ENCODE measurements at regions not wholly inside any gene's neighbourhood (a gene's known extent, or its start where the extent isn't known, plus 50 kb on each side); places are given as distances from the start of the nearest gene placed in this dataset.

DNA sequence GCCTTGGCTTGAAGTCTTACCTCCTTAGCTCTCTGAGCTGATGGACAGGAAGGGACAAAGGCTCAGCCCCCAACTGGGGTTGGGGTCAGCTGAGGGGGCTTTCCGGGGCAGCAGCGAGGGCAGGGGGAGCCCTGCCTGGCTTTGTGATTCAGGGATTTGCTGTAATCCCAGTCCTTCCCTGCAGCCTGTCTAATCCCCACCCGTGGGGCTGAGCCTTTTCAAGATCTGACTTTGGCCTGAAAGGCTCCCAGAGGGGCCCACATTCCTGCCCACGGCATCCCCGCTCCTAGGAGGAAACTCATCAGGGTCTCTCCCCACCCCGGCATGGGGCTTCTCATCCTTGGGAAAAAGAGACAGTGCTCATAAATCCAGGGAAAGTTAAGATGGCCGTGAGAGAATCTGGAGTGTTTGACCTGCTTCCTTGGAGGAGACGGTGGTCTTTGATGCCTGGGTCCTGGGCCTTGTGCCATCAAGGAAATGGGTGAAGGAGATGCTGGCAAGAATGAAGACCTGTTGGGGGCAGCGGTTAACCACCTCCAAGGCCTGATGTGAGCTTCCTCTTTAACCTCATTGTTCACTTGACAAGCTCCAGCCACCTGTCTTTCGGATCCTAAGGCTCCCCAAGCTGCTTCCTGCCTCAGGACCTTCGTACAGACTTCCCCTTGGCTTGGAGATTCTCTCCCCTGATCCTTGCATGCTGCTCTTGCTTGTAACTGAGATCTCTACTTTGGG lies 83.1 kb upstream of the WNT4 start:
- H3K27ac ChIP-seq, result no peak overlapping the region
- POLR2A ChIA-PET (ENCODE audit: low non-redundant PET), result no interaction called here
- CTCF ChIA-PET, result interaction anchor here (0.6 kb wide), 1 partner anchor 26 kb away, joined by 3 read pairs; no protein-coding TSS in a partner anchor
- no peak for DNase-seq (ENCODE audit: low spot score)
- TF ChIP-seq, protein P1, sequence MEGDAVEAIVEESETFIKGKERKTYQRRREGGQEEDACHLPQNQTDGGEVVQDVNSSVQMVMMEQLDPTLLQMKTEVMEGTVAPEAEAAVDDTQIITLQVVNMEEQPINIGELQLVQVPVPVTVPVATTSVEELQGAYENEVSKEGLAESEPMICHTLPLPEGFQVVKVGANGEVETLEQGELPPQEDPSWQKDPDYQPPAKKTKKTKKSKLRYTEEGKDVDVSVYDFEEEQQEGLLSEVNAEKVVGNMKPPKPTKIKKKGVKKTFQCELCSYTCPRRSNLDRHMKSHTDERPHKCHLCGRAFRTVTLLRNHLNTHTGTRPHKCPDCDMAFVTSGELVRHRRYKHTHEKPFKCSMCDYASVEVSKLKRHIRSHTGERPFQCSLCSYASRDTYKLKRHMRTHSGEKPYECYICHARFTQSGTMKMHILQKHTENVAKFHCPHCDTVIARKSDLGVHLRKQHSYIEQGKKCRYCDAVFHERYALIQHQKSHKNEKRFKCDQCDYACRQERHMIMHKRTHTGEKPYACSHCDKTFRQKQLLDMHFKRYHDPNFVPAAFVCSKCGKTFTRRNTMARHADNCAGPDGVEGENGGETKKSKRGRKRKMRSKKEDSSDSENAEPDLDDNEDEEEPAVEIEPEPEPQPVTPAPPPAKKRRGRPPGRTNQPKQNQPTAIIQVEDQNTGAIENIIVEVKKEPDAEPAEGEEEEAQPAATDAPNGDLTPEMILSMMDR (conservative IDR thresholded peaks at IDR 0.05; ENCODE audit: low read depth), result no peak

DNA sequence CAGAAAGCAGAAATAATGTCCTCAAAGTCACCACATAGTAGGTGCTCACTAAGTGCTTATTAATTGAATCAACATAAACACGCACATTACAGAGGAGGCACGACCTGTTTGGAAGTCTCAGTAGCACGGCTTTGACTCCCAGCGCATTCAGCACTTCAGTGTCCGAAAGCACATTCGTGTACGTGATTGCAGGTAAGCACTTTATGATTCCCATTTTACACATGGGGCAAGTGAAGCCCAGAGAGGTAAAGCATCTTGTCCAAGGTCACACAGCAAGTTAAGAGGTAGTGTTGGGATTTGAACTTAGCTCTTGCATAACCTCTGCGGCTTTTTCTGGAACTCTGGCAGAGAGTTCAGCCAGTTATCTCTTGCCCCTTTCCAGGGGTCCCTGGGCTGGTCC lies 85.2 kb upstream of the WNT4 start:
- ChIA-PET CTCF (interaction anchor here (0.6 kb wide), 1 partner anchor 28 kb away, joined by 3 read pairs; no protein-coding TSS in a partner anchor), POLR2A (ENCODE audit: low non-redundant PET) (interaction anchor here (0.7 kb wide), 1 partner anchor 344 kb away, joined by 3 read pairs; no protein-coding TSS in a partner anchor)
- H3K27ac ChIP-seq, result peak overlapping the region; percentile 88
- DNase-seq (ENCODE audit: low spot score), result no peak
- TF ChIP-seq, protein P1 (conservative IDR thresholded peaks at IDR 0.05; ENCODE audit: low read depth), result no peak

DNA sequence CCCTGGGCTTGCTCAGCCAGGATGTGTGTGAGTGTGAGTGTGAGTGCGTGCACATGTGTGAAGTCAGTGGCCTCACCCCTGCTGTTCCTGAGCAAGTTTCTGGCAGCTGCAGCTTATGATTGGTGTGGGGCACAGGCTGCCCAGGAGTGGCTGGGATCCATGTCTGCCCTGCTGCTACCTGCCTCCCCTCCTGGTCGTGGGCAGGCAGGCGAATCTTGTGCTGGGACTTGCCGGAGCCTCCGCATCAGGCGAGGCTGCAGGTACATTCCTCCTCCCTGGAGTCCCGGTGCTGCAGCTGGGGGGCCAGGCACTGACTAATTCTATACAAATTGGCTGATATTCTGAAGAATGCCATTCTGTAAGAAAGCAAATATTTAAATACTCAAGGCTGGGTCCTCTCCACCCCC lies 85.6 kb upstream of the WNT4 start:
- TF ChIP-seq, protein P1 (conservative IDR thresholded peaks at IDR 0.05; ENCODE audit: low read depth), result no peak
- DNase-seq (ENCODE audit: low spot score), result peak; percentile 52
- CTCF ChIA-PET, result no interaction called here
- H3K27ac ChIP-seq, result peak overlapping the region; percentile 88
- POLR2A ChIA-PET (ENCODE audit: low non-redundant PET), result no interaction called here

DNA sequence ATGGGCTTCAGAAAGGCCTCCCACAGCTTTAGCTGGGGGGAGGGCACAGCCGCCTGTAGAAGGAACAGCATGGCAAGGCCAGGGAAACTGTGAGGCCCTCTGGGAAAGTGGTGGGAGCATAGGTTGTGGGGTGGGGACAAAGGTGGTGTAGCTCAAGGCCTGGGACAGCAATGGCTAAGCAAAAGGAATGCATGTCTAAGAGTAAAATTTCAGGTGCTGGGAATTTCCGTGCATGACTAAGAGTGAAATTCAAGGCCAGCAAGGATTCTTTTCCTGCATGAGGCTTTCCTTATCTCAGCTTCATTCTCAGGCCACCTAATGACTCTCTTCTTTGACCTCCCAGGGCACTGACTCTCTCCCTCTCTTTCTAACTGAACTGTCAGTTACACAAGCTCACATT lies 86.5 kb upstream of the WNT4 start:
- peak; percentile 42 for DNase-seq (ENCODE audit: low spot score)
- ChIA-PET CTCF (no interaction called here), POLR2A (ENCODE audit: low non-redundant PET) (no interaction called here)
- TF ChIP-seq, protein P1 (conservative IDR thresholded peaks at IDR 0.05; ENCODE audit: low read depth), result no peak
- peak overlapping the region; percentile 88 for H3K27ac ChIP-seq

DNA sequence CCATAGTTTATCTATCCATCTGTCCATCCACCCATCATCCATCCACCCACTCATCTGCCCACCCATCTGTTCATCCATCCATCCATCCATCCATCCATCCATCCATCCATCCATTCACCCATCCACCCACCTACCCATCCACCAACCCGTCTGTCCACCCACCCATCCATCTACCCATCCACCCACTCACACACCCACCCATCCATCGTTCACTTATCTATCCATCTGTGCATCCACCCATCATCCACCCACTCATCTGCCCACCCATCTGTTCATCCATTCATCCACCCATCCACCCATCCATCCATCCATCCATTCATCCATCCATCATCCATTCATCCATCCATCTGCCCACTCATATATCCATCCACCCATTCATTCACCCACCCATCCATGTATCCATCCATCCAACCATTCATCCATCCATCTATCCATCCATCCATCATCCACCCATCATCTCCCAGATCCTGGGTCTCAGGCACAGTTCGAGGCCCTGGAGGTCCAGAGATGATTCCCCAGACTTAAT lies 88.2 kb upstream of the WNT4 start:
- ChIA-PET CTCF (no interaction called here), POLR2A (ENCODE audit: low non-redundant PET) (no interaction called here)
- H3K27ac ChIP-seq, result peak overlapping the region; percentile 3; the same call in 1 of the 2 replicates
- DNase-seq (ENCODE audit: low spot score), result no peak
- TF ChIP-seq, protein P1 (conservative IDR thresholded peaks at IDR 0.05; ENCODE audit: low read depth), result no peak

DNA sequence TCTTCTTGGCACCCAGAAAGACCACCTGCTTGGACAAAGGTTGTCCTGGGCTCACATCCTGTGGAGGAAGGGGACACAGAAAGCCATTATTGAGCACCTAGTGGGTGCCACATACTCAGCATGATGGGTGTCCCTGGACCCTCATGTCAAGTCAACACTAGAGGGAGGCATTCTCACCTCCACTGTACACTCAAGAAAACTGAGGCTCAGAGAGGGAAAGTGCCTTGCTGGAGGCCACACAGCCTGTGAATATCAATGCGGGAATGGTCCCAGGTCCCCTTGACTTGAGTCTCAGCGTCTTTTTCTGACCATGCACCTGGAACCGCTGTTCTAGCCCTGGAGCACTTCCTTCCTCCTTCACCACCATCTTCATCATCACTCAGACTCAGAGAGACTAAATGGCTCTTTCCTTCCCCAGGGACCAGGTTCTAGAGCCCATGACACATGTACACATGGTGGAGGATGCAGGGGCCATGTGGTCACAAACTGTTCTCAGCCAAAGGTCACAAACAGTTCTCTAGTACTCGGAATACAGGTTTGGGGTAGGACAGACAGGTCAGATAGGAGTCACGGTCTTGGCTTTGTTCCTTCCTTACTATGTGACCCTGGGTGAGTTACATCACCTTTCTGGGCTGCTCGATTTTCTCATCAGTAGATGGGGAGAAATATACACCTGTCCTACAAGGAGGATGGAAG lies 89.2 kb upstream of the WNT4 start:
- DNase-seq (ENCODE audit: low spot score), result no peak
- TF ChIP-seq, protein P1 (conservative IDR thresholded peaks at IDR 0.05; ENCODE audit: low read depth), result no peak
- H3K27ac ChIP-seq, result no peak overlapping the region; the same call in 1 of the 2 replicates
- CTCF ChIA-PET, result no interaction called here
- POLR2A ChIA-PET (ENCODE audit: low non-redundant PET), result no interaction called here
